ENCODE measurements at regions not wholly inside any gene's neighbourhood (a gene's known extent, or its start where the extent isn't known, plus 50 kb on each side); places are given as distances from the start of the nearest gene placed in this dataset.

- no peak for DNase-seq (ENCODE audit: low spot score)
- intact Hi-C loops (cut with micrococcal nuclease; ENCODE audit: unreplicated experiment): no loop called here
- H4K20me1 ChIP-seq (ENCODE audit: insufficient read depth, low read length): no peaks in the 10 kb centered on the region
- no peaks in the 10 kb centered on the region for H3K9me2 ChIP-seq (ENCODE audit: insufficient read depth, low read length)
- H3K9me3 ChIP-seq (ENCODE audit: low read length): no peaks in the 10 kb centered on the region
- ChIA-PET CTCF (ENCODE audit: unreplicated experiment) (no interaction called here), POLR2A (interaction anchor here (0.7 kb wide), 1 partner anchor 11 kb away, joined by 3 read pairs; no protein-coding TSS in a partner anchor)
- no peaks in the 10 kb centered on the region for H3K36me3 ChIP-seq (ENCODE audit: insufficient read depth, low read length)
- TF ChIP-seq CTCF (conservative IDR thresholded peaks at IDR 0.05; ENCODE audit: low read length) (no peak), EZH2phosphoT487 (IDR thresholded peaks at IDR 0.05; ENCODE audit: borderline replicate concordance, low read depth, low read length) (no peak)
- no peak overlapping the region for H3K27ac ChIP-seq (ENCODE audit: low read depth, low read length, poor library complexity, severe bottlenecking)
- H2AFZ ChIP-seq (ENCODE audit: low read length): no peak overlapping the region
- H3K4me3 ChIP-seq (ENCODE audit: low read depth, low read length, poor library complexity, severe bottlenecking): no peak overlapping the region
- no TSS peak for BruUV-seq (replicated peaks)
- no peaks in the 10 kb centered on the region for H3K79me2 ChIP-seq (ENCODE audit: insufficient read depth, low read depth, low read length)
- H3K4me1 ChIP-seq (ENCODE audit: insufficient read depth, low read length, poor library complexity, severe bottlenecking): peaks cover 20% of the 10 kb centered on the region
- H3K4me2 ChIP-seq (ENCODE audit: low read length): no peak overlapping the region
Measured at GRCh38 chr2:234438305-234438977, 58.4 kb downstream of the ARL4C start.

- Histone ChIP-seq H3K4me2 (ENCODE audit: low read length) (no peak overlapping the region), H3K27ac (ENCODE audit: low read depth, low read length, poor library complexity, severe bottlenecking) (no peak overlapping the region), H3K4me1 (ENCODE audit: insufficient read depth, low read length, poor library complexity, severe bottlenecking) (peaks cover 15% of the 10 kb centered on the region), H3K36me3 (ENCODE audit: insufficient read depth, low read length) (no peaks in the 10 kb centered on the region), H4K20me1 (ENCODE audit: insufficient read depth, low read length) (no peaks in the 10 kb centered on the region), H3K9me3 (ENCODE audit: low read length) (no peaks in the 10 kb centered on the region), H2AFZ (ENCODE audit: low read length) (no peak overlapping the region), H3K9me2 (ENCODE audit: insufficient read depth, low read length) (no peaks in the 10 kb centered on the region), H3K4me3 (ENCODE audit: low read depth, low read length, poor library complexity, severe bottlenecking) (no peak overlapping the region), H3K79me2 (ENCODE audit: insufficient read depth, low read depth, low read length) (no peaks in the 10 kb centered on the region)
- TF ChIP-seq CTCF (conservative IDR thresholded peaks at IDR 0.05; ENCODE audit: low read length) (no peak), EZH2phosphoT487 (IDR thresholded peaks at IDR 0.05; ENCODE audit: borderline replicate concordance, low read depth, low read length) (no peak)
- no peak for DNase-seq (ENCODE audit: low spot score)
- ChIA-PET CTCF (ENCODE audit: unreplicated experiment) (no interaction called here), POLR2A (interaction anchor here (0.9 to 1.5 kb wide), 3 partner anchors 9 to 46 kb away, joined by 3 to 4 read pairs (median 3); no protein-coding TSS in a partner anchor)
- BruUV-seq (replicated peaks): no TSS peak
- intact Hi-C loops (cut with micrococcal nuclease; ENCODE audit: unreplicated experiment): no loop called here
Measured at GRCh38 chr2:234437642-234438304, 59.1 kb downstream of the ARL4C start.

GRCh38 chr2:234436482-234436837 lies 60.4 kb downstream of the ARL4C start:
- ChIA-PET POLR2A (interaction anchor here (1.1 to 1.5 kb wide), 2 partner anchors 10 kb away, joined by 3 to 4 read pairs; no protein-coding TSS in a partner anchor), CTCF (ENCODE audit: unreplicated experiment) (interaction anchor here (0.6 to 1.1 kb wide), 2 partner anchors 9 to 88 kb away, joined by 4 read pairs; no protein-coding TSS in a partner anchor)
- Histone ChIP-seq H2AFZ (ENCODE audit: low read length) (no peak overlapping the region), H3K4me3 (ENCODE audit: low read depth, low read length, poor library complexity, severe bottlenecking) (no peak overlapping the region), H3K9me3 (ENCODE audit: low read length) (no peaks in the 10 kb centered on the region), H3K4me2 (ENCODE audit: low read length) (no peak overlapping the region), H3K27ac (ENCODE audit: low read depth, low read length, poor library complexity, severe bottlenecking) (no peak overlapping the region), H3K4me1 (ENCODE audit: insufficient read depth, low read length, poor library complexity, severe bottlenecking) (peaks cover 10% of the 10 kb centered on the region), H3K9me2 (ENCODE audit: insufficient read depth, low read length) (no peaks in the 10 kb centered on the region), H3K79me2 (ENCODE audit: insufficient read depth, low read depth, low read length) (no peaks in the 10 kb centered on the region), H4K20me1 (ENCODE audit: insufficient read depth, low read length) (no peaks in the 10 kb centered on the region), H3K36me3 (ENCODE audit: insufficient read depth, low read length) (no peaks in the 10 kb centered on the region)
- no peak for DNase-seq (ENCODE audit: low spot score)
- intact Hi-C loops (cut with micrococcal nuclease; ENCODE audit: unreplicated experiment): no loop called here
- no TSS peak for BruUV-seq (replicated peaks)
- TF ChIP-seq CTCF (conservative IDR thresholded peaks at IDR 0.05; ENCODE audit: low read length) (no peak), EZH2phosphoT487 (IDR thresholded peaks at IDR 0.05; ENCODE audit: borderline replicate concordance, low read depth, low read length) (no peak)
